G401 (cell line): ENCODE measurements at regions not wholly inside any gene's neighbourhood (a gene's known extent, or its start where the extent isn't known, plus 50 kb on each side); places are given as distances from the start of the nearest gene placed in this dataset.

Experiments used
- DNase-seq: peaks from one replicate; pipeline ENCODE4 v3.0.0-alpha.2; 2015; ENCODE audit warnings: low spot score
- in situ Hi-C: cut with HindIII; loops from 2 replicates; pipeline ENCODE4 v1.10.0; 2016; ENCODE audit warnings: low sequenced_read_pairs, mixed read lengths

GRCh38 chr19:32222556-32222955 is 122.9 kb upstream of the ZNF507 start:
- in situ Hi-C loops = no loop called here
- no peak for DNase-seq

- DNase-seq = no peak
- in situ Hi-C loops = no loop called here
Measured at GRCh38 chr19:32223106-32223505, 122.3 kb upstream of the ZNF507 start.

GRCh38 chr19:32223595-32224370 is 121.6 kb upstream of the ZNF507 start:
- no peak for DNase-seq
- in situ Hi-C loops = no loop called here

GRCh38 chr19:32224371-32225244 is 120.8 kb upstream of the ZNF507 start:
- DNase-seq = peak; percentile 49
- in situ Hi-C loops = no loop called here

- in situ Hi-C loops = no loop called here
- no peak for DNase-seq
Measured at GRCh38 chr19:32227561-32228165, 117.7 kb upstream of the ZNF507 start.

- no peak for DNase-seq
- in situ Hi-C loops = no loop called here
Measured at GRCh38 chr19:32230441-32230840, 115.0 kb upstream of the ZNF507 start.

- in situ Hi-C loops = no loop called here
- no peak for DNase-seq
Measured at GRCh38 chr19:32231020-32231419, 114.4 kb upstream of the ZNF507 start.

- no peak for DNase-seq
- in situ Hi-C loops = no loop called here
Measured at GRCh38 chr19:32231691-32232090, 113.7 kb upstream of the ZNF507 start.

- in situ Hi-C loops = no loop called here
- DNase-seq = no peak
Measured at GRCh38 chr19:32232449-32232848, 113.0 kb upstream of the ZNF507 start.

DNA sequence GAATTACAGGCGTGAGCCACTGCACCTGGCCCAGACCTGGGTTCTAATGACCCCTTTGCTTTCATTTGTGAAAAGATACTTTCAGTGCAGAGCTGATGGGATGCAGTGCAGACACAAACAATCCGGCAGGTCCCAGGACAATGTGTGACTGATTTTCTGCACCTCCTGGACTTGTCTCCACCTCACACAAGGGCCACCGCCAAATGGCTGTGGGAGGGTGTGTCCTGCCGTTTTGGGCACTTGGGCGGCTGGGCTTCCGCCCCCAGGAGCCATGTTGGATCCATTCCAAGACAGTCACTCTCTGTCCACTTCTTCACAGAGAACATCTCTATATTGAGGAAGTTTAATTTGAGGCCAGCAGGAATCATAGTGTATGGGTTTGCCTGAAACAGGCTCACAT is 112.3 kb upstream of the ZNF507 start:
- in situ Hi-C loops = no loop called here
- DNase-seq = peak; percentile 1

GRCh38 chr19:32233885-32234284 is 111.5 kb upstream of the ZNF507 start:
- in situ Hi-C loops = no loop called here

GRCh38 chr19:32234663-32235217 is 110.7 kb upstream of the ZNF507 start:
- in situ Hi-C loops = no loop called here
- no peak for DNase-seq

More at GRCh38 chr19:32233885-32234284, 111.5 kb upstream of the ZNF507 start:
- peak; percentile 28 for DNase-seq

DNA sequence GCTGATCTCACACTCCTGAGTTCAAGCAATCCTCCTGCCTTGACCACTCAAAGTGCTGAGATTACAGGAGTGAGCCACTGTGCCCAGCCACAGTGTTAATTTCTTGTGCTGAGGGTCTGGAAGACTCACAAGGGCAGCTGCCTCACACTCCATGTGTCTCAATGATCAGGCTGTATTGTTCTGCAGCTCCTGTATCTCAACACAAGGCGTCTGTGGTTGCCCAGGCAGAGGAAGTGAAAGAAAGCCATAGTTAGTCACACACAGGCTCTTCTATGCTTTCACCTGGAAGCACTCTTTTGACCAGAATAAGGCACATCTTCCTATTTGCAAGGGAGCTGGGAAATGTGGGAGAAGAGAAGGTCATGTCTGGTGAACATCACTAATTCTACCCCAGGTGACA is 107.3 kb upstream of the ZNF507 start:
- in situ Hi-C loops = no loop called here
- DNase-seq = no peak

- in situ Hi-C loops = no loop called here
- DNase-seq = no peak
Measured at GRCh38 chr19:32240316-32240715, 105.1 kb upstream of the ZNF507 start.

GRCh38 chr19:32241306-32241705 is 104.1 kb upstream of the ZNF507 start:
- in situ Hi-C loops = no loop called here
- no peak for DNase-seq

- no peak for DNase-seq
- in situ Hi-C loops = no loop called here
Measured at GRCh38 chr19:32241932-32242710, 103.3 kb upstream of the ZNF507 start.

- no peak for DNase-seq
- in situ Hi-C loops = no loop called here
Measured at GRCh38 chr19:32246006-32246405, 99.4 kb upstream of the ZNF507 start.

DNA sequence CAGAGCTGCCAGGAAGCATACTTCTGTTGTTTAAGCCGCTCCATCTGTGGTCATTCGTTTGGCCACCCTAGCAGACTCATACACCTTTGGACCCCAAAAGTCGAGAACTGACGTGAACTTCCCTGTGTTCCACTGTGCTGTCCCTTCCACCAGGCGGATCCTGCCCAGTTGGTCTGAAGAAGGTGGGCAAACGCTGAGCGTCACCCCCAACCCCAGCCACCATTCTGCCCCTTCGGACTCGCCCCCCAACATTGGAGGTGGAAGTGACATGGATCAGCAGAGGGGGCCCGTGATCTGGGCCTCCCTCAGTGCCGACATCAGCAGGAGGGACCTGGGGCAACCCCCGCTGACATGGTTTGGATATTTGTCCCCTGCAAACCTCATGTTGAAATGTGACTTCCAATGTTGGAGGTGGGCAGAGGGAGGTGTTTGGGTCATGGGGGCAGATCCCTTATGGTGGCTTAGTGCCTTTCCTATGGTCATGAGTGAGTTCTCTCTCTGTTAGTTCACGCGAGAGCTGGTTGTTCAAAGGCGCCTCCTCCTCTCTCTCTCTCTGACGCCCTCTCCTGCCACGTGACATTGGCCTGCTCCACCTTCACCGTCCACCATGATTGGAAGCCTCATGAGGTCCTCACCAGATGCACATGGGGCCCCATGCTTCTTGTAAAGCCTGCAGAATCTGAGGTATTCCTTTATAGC is 93.6 kb upstream of the ZNF507 start:
- in situ Hi-C loops = no loop called here
- no peak for DNase-seq

DNA sequence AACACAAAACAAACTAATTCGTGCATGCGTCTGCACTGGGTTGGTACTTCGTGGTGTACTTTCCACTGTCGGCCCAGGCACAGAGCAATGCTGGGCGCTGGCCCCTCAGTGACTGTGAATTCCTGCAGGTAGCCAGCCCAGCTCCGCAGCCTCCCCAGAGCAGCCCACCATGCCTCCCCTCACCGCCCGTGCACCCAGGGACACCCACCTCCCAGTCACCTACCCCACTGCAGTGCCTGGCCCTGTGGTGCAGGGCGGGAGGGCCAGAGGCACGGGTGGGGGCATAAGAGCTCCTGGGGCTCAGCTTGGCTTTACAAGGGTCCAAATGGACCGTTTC is 93.1 kb upstream of the ZNF507 start:
- in situ Hi-C loops = no loop called here
- no peak for DNase-seq
